ENCODE measurements at regions not wholly inside any gene's neighbourhood (a gene's known extent, or its start where the extent isn't known, plus 50 kb on each side); places are given as distances from the start of the nearest gene placed in this dataset.
"Not testable (repeated sequence)": the region's sequence is repeated elsewhere in the genome, so short reads cannot be mapped to it uniquely, and the experiment has no call there.

DNA sequence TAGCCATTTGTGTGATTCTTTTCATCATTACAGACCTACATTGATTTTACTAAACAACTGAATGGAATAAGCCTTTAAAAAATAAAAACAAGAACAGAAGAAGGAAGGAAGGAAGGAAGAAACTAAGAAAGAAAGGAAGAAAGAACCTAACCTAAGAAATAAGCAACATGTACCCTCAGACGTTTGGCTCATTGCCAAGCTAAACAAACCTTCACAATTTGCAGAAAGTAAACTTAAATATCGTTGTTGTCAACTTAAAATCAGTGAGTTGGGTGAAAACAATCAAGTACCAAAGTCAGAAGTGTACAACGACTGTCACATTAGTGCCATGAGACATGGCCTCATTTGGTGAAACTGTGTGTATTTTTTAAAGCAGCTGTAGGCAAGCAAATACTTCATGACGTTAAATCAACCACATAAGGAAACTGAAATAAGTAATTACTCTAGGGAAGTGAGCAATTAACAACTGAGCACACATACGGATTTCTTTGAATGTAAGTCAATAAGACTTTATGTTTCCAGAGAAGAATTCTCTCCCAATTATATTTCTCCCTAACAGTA, 313.1 kb upstream of the TMPRSS15 start:
- no peak for DNase-seq

DNA sequence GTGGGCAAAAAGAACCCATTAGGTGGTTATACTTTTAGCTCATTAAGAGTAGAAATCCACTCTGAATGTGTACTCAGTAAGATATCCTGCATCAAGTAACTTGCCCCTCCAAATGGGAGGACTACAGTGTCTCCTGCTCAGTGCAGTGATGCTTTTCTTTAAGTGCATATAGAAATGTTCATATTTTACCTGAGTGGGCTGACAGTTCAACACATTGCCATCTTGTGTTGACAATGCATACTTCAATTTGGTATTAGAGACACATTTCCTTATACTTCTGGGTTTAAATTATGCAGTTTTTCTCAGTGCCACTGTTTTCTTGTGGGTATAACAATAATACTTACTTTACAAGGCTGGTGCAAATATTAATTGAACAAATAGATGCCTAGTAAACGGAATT, 318.6 kb upstream of the TMPRSS15 start:
- DNase-seq: no peak

DNA sequence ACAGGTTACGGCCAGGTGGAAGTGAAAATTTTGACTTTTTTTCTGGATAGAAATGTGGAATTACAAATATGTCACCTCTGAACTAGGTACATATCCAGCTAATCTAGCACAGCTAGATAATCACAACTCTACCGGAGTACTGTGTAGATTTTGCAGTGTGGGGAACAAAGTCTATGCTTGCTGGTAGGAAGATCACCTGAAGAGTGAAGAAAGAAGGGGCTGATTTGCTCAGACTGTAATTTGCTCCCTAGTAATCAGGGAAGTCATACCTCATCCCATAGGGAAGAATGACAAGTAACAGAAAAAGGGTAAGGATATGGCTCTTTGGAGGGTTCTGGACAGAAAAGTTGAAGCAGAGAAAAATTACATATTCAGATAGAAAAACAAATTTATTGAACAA, 319.6 kb upstream of the TMPRSS15 start:
- DNase-seq: no peak

DNA sequence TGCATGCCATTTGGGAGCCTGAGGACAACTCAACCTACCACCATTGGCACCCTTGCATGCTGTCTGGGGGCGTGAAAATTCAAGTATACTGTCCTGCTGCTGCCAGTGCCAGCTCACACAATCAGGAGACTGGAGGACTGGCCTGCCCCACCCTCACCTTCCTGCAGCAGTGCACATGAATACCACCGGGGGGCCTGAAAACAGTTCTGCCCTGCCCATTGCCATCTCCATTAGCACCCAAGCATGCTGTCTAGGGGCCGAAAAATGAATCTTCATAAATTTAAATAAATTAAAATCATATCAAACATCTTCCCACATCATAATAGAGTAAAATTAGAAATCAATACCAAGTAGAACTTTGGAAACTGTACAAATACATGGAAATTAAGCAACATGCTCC, 322.1 kb upstream of the TMPRSS15 start:
- DNase-seq: no peak

DNA sequence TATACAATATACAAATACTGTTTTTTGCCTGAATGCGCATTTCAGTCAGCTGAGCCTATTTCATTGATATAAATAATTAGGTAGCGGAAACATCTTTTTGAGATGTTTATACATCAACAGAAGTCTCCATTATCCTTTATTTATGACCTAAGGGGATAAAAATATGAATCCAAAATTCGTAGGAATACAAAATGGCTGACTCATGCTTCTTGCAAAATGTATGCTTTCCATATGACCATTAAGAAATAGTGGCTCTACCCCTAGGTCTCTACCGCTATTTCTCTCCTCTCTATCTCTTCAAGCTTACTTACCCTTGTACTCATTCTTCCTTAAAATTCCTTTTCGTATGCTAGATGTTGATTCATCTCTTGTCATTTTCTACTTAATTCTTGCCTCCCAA, 338.4 kb upstream of the TMPRSS15 start:
- DNase-seq: no peak

DNA sequence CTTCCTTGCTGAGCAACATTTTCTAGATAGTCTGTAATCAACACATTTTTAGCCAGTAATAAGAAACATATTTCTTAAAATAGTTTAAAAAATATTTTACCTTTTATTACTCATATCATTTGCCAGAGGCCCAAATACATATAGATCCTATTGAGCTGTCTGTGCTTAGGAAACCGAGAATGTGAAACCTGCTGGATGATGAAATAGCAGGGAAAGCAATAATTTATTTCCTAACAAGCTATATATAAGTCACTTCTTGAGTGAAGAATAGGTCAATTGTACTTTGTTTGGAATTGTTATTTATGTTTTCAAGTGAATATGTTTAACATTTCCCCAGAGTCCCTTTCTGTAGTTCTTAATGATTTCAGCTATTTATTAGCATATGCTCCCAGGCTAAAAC, 339.9 kb upstream of the TMPRSS15 start:
- no peak for DNase-seq

DNA sequence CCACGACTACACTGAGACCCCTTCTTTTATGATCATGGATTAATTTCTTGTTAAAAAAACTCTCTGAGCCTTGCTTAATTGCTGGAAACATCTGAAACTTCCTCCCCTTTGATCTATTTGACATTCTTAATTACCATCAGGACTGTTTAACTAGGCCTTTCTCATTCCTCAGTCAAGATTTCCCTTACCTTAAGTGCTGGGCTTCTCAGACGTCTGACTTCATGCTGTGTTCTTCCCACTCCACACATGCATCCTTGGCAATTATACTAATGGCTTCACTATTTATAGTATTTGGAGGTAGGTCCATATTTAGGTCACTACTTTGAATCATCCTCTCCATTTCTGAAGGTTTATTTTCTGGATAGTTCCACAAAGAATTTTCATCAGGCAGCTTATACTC, 341.3 kb upstream of the TMPRSS15 start:
- DNase-seq: no peak

DNA sequence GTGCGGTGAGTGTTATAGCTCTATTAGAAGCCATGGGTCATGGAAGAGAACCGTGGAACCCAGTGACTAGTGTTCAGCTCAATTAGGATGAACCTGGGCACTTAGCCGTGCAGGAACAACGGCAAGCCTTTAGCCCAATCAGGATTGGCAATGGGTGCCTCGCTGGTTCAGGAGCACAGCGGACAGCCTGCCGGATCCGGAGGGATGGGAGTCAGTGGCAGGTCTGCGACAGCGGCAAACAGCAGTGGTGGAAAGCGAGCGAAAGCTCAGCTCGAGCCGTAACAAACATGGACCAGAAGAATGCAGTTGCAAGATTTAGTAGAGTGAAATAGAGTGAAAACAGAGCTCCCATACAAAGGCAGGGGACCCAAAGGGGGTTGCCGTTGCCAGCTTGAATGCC, 349.3 kb upstream of the TMPRSS15 start:
- DNase-seq: not testable (repeated sequence)

DNA sequence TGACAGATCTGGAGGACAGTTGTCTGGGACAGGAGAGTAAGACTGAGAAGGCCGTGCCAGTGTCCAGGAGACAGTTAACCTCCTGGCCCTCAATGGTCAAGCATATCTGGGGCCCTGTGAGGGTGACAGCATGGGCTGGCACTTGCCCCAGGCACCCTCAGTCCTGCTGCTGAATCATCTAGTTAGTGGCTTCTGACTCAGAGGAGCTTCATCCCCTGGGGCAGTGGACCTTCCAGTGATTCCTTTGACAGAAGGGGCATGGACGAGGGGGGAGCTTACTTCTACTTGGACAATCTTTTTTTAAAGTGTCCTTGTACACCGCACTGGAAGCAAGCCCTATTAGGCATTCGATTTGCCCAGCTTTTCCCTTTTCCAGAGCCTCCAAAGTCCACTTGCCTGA, 352.7 kb upstream of the TMPRSS15 start:
- not testable (repeated sequence) for DNase-seq

DNA sequence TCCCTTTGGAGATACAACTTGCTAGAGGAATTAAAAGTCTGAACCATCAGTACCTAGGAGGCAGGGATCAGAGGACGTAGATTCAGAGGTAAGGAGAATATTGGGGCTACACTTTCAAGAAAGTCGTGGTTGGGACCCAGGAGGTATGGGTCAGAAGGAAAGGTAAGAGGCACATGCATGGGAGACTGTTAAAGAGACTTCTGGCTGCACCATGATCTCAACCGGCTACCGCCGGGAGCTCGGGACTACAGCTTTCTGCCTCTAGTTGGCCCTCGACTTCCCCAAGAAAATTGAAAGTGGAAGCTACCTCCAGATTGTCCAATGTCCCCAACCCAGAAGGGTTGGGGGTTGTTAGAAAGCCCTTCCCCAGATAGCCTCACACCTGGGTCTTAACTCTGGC, 355.7 kb upstream of the TMPRSS15 start:
- DNase-seq: no peak

DNA sequence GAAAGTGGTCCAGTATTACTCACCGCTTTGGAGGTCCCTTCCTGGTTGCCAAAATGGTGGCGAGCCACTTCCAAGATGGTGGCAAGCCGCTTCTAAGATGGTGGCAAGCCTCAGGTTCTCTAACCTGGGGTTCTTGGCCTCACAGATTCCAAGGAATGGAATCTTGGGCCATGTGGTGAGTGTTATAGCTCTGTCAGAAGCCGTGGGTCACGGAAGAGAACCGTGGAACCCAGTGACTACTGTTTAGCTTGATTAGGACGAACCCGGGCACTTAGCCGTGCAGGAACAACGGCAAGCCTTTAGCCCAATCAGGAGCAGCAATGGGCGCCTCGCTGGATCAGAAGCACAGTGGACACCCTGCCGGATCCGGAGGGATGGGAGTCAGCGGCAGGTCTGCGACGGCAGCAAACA, 356.2 kb upstream of the TMPRSS15 start:
- DNase-seq: no peak

DNA sequence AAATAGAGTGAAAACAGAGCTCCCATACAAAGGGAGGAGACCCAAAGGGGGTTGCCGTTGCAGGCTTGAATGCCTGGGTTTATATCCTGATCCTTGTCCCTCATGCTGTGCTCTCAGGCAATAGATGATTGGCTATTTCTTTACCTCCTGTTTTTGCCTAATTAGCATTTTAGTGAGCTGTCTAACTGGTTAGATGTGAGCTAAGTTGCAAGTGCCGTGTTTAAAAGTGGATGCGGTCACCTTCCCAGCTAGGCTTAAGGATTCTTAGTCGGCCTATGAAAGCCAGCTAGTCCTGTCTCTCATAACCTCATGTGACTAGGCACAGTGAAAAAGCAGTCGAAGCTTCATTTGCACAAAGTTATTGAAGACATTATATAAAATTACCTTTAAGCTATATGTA, 356.7 kb upstream of the TMPRSS15 start:
- no peak for DNase-seq

DNA sequence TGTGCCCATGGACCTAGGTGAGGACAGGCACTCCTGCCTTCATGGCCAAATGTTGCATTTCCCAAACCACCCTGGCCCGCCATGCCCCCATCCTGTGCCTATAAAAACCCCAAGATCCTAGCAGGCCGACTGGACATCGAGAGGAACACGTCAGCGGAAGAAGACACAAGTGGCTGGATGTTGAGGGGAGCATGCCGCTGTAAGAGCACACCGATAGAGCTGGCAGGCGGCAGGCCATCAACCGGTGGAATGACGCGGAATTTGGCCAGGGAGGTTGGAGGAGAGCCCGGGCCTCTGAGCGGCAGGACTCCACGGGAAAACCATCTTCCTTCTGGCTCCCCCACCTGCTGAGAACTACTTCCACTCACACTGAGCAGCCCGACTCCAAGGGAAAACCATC, 361.1 kb upstream of the TMPRSS15 start:
- no peak for DNase-seq

DNA sequence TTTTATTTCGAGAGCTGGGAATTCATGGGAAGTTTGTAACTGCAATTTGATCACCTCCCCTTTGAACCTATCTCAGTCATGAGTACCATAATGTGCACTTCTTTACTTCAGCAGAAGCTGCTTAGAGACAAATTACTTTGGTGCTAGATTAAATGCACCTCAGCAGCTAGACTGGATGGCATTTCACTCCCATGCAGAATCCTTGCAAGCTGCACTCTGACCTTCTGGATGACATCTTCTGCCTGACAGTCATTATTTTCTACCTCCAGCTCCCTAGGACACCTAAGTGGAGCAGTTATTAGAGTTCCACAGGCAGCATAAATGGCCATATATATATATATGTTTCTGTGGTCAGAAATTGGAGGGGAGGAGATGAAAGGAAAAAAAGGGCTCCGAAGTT, 366.0 kb upstream of the TMPRSS15 start:
- DNase-seq: no peak

DNA sequence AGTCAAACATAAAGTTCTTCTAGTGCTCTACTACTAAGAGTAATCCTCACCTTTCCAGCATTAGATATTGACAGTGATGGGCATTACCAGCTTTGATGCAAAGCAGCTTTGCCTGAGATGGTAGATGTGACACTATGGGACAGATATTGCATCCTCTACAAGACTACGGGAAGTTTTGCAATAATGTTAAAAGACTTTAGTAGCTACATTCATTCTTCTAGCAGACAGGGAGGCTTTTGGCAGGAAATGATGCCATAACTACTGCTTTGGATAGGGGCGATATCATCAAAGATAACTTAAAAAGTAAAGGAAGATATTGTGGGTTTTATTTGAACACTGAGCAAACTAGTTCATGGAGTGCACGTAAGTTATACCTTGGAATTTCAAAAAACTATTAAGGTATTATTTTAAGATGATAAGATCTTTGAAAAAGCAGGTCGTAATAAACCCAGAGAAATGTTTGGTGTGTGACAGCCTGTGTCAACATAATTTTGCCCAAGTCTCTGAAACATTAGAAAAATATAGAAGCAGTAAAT, 368.3 kb upstream of the TMPRSS15 start:
- DNase-seq: no peak

DNA sequence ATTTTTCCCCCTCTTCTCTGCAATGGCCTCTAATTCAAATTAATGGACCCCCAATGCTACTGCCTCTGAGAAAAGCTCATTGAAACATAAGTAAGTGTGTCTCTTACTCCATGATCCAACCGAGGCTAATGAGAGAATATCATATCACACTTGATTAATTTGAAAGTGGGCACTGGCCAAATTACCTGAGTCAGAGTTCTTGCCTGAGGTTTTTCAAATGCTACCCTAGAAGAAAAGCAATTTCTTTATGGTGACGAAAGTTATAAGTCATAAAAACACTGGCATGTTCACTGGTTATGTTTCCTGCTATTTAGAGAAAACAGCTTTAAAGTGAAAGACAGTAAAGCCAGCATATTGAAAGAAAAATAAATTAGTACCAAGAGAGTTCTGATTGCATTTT, 368.8 kb upstream of the TMPRSS15 start:
- DNase-seq: no peak

DNA sequence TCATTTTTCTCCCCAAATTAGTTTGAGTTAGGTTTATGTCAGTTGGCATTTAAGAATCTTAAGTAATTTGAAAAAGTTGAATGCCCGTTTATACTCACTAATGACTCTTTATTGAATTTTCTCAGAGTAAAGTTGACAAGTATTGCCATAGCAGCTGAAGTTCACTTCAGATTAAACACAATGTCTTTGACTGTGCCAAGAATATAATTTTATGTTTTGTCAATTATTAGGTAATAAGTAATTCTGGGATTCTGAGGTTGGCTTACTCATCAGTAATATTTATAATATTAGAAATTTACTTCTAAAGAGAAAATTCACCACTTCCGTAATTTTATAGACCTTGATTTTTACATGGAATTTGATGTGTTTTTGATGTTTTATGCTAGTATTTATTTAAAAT, 369.3 kb upstream of the TMPRSS15 start:
- no peak for DNase-seq

DNA sequence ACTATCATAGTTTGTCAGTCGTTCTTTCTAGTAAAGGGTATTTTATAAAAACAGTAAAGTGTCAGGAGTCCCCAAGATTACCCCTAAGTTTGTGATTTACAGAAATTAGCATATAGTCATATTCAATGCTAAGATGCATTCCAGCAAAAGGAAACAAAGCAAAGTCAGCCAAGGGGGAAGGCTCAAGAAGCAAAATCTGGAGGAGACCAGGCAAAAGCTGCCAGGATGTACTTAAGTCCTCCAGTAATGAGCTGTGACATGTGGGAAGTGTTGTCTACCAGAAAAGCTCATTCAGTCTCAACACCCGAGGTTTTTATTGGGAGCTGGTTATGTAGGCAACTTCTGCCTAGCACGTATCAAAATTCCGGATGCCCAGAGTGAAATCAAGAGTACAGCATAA, 373.4 kb upstream of the TMPRSS15 start:
- DNase-seq: no peak

DNA sequence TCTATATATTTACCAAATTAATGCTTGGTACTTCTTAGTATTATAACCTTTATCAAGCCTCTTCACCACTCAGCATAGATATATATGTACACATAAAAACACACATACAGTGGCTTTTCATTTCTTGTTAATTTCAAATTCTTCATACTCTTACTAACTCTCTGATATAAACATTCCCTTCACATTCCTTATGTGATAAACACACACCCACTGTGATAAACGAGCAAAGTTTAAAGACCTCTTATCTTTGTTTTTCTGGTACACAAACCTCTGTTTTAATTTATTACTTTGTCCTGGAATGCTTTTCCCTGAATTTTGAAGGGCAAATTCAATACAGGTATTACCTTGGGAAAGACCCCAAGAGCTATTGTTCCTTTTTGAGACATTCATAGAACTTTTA, 379.1 kb upstream of the TMPRSS15 start:
- DNase-seq: no peak

DNA sequence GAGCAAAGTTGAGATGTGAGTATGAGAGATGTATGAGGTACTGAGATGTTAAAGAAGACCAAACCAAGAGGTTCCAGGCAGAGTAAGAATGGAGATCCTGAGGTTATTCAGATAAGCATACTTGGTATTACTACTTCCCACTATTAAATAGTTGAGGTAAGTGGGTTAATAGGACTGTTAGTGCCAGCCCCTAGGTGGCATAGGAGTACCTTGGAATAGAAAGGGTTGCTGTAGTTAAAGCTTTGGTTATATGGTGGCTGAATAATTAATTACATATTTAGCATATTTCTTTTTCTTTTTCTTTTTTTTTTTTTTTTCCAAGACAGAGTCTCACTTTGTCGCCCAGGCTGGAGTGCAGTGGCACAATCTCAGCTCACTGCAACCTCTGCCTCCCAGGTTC, 397.9 kb upstream of the TMPRSS15 start:
- DNase-seq: no peak

DNA sequence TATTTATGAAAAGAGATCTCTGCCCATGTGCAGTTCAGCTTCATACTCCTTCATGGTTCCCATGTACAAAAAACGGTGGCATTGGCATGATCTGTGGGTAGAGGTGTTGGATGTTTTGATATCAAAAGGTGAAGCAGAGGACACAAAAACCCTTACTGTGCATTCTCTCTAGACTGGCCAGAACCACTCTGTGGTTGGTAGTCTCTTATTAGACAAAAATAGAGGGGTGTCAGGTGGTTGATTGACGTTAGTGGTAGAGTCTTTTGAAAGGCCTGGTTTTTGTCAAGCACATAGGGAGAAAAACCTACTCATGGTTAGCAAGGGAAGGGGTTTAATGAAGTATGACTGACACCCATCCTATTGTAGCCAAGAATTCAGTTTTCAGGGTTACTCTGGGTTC, 400.0 kb upstream of the TMPRSS15 start:
- no peak for DNase-seq

DNA sequence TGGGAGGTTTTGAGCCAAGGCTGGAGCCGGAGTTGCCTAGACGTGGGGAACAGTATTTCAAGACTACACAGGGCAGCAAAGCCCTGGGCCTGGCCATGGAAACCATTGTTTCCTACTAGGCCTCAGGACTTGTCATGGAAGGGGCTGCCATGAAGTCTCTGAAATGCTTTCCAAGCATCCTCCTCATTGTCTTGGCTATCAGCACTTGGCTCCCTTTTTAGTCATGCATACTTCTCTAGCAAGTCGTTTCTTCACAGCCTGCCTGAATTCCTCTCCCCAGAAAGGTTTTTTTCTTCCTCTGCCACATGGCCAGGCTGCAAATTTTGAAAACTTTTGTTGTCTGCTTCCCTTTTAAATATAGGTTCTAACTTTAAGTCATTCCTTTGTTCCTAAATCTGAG, 406.6 kb upstream of the TMPRSS15 start:
- DNase-seq: no peak

DNA sequence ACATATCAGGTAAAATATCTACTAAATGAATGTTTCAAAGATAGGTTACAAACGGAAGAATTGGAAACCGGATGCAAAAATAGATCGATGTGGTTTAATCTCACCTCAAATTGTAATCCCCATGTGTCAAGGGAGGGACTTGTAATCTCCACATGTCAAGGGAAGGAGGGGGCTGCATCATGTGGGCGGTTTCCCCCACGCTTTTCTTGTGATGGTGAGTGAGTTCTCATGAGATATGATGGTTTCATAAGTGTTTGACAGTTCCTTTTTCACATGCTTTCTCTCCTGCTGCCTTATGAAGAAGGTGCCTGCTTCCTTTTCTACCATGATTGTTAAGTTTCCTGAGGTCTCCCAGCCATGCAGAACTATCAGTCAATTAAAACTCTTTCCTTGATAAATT, 408.7 kb upstream of the TMPRSS15 start:
- no peak for DNase-seq

DNA sequence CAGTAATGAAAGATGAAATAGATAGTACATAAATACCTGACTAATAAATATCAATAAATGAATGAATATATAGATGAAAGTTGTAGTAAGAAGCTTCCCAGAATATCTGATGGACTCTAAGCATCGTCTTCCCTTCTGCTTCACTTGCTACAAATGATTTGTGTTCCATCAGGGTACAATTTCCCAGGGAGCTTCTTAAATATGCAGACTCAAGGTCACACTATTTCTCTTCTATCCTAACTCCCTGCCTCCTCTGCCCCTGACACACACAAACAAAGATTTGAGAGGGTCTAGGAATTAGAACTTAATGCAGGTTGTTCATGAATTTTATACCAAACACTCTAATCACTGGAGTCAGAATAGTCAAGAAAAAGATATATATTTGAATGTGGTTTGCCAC, 415.9 kb upstream of the TMPRSS15 start:
- no peak for DNase-seq

DNA sequence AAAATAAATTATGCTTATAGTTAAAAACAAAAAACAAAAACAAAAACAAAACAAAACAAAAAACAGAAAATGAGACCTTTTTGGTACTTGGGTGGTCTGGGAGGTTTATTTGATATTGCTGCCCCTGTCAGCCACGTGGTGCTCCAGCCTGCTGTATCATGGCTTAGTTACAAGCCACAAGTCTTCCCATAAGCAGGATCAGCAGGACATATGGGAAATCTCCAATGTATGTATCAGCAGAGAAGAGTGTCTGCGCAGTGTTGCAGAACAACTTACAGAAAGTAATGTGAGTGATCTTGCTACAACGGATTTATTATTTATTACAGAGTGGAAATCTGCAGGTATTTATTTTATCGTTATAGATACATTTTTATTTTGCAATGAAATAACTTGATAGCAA, 423.0 kb upstream of the TMPRSS15 start:
- DNase-seq: no peak

All from left kidney (tissue), 1 donor.